ENCODE measurements at regions not wholly inside any gene's neighbourhood (a gene's known extent, or its start where the extent isn't known, plus 50 kb on each side); places are given as distances from the start of the nearest gene placed in this dataset.

DNA sequence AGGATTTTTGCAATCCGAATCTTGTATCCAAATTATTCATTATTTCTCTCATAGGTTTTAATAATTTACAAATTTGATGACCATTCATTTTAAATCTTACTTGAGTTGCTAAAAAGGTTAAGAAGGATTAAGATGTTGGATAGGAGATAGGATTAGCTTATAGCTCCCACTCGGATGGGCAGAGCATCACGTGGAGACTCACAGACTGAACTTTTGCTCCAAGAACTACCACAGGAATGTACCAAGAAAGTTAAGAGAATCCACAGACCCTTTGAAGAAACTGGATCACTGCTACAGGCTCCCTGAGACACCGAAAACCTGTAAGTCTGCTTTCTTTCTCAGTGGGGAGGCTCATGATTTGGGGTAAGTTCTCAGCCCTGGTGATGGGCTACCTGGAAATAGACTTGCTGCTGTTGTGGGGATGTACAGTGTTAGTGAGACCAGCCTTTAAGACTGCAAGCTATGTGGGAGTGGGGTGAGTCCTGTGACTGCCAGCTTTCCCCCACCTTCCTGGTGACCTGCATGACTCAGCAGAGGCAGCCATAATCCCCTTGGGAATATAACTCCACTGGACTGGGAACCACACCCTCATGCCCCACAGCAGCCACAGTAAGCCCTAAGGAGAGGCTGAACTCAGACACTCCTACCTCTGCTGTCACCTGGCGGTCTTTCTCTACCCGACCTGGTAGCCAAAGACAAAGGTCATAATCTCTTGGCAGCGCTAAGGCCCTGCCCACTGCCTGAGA lies 1458.0 kb downstream of the OLFM4 start (continued):
- no peak for TF ChIP-seq FOXK1 (CRISPR knock-in tag; IDR thresholded peaks at IDR 0.05)
- no peak for TF ChIP-seq MYBL2 (CRISPR knock-in tag; IDR thresholded peaks at IDR 0.05)
- TF ChIP-seq FOXP1 (CRISPR knock-in tag; IDR thresholded peaks at IDR 0.05; ENCODE audit: borderline replicate concordance), result no peak
- TF ChIP-seq SMAD3 (CRISPR knock-in tag; IDR thresholded peaks at IDR 0.05; ENCODE audit: borderline replicate concordance), result no peak
- no peak for TF ChIP-seq ZNF317 (CRISPR knock-in tag; IDR thresholded peaks at IDR 0.05; ENCODE audit: borderline replicate concordance, low read depth)
- TF ChIP-seq, protein P1, sequence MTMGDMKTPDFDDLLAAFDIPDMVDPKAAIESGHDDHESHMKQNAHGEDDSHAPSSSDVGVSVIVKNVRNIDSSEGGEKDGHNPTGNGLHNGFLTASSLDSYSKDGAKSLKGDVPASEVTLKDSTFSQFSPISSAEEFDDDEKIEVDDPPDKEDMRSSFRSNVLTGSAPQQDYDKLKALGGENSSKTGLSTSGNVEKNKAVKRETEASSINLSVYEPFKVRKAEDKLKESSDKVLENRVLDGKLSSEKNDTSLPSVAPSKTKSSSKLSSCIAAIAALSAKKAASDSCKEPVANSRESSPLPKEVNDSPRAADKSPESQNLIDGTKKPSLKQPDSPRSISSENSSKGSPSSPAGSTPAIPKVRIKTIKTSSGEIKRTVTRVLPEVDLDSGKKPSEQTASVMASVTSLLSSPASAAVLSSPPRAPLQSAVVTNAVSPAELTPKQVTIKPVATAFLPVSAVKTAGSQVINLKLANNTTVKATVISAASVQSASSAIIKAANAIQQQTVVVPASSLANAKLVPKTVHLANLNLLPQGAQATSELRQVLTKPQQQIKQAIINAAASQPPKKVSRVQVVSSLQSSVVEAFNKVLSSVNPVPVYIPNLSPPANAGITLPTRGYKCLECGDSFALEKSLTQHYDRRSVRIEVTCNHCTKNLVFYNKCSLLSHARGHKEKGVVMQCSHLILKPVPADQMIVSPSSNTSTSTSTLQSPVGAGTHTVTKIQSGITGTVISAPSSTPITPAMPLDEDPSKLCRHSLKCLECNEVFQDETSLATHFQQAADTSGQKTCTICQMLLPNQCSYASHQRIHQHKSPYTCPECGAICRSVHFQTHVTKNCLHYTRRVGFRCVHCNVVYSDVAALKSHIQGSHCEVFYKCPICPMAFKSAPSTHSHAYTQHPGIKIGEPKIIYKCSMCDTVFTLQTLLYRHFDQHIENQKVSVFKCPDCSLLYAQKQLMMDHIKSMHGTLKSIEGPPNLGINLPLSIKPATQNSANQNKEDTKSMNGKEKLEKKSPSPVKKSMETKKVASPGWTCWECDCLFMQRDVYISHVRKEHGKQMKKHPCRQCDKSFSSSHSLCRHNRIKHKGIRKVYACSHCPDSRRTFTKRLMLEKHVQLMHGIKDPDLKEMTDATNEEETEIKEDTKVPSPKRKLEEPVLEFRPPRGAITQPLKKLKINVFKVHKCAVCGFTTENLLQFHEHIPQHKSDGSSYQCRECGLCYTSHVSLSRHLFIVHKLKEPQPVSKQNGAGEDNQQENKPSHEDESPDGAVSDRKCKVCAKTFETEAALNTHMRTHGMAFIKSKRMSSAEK (CRISPR knock-in tag; IDR thresholded peaks at IDR 0.05; ENCODE audit: borderline replicate concordance), result no peak

GRCh38 chr13:54489359-54489758 lies 1460.7 kb downstream of the OLFM4 start:
- Mint-ChIP-seq H3K36me3 (0 out of 2 replicates have a peak, but pooled peaks cover 12% of the 10 kb centered on the region), H3K27ac (no peak overlapping the region; the same call in 1 of the 2 replicates), H3K27me3 (ENCODE audit: low read depth) (no peaks in the 10 kb centered on the region), H3K4me3 (no peak overlapping the region), H3K9me3 (peaks cover 27% of the 10 kb centered on the region), H3K4me1 (peaks cover 17% of the 10 kb centered on the region)
- ChIA-PET CTCF (no interaction called here), POLR2A (no interaction called here)
- DNase-seq (ENCODE audit: low spot score) (no peak), ATAC-seq (no peak)
- TF ChIP-seq EMX1 (CRISPR knock-in tag; IDR thresholded peaks at IDR 0.05) (no peak), RELA (CRISPR knock-in tag; IDR thresholded peaks at IDR 0.05; ENCODE audit: borderline replicate concordance) (no peak), RORB (CRISPR knock-in tag; IDR thresholded peaks at IDR 0.05) (no peak), SOX15 (CRISPR knock-in tag; IDR thresholded peaks at IDR 0.05) (no peak), ATF6 (CRISPR knock-in tag; IDR thresholded peaks at IDR 0.05) (no peak), ZNF423 (CRISPR knock-in tag; IDR thresholded peaks at IDR 0.05) (no peak), AFF4 (CRISPR knock-in tag; IDR thresholded peaks at IDR 0.05; ENCODE audit: borderline replicate concordance) (no peak), GRHL2 (CRISPR knock-in tag; IDR thresholded peaks at IDR 0.05; ENCODE audit: insufficient replicate concordance, severe bottlenecking) (no peak)
- TF ChIP-seq, protein P2, sequence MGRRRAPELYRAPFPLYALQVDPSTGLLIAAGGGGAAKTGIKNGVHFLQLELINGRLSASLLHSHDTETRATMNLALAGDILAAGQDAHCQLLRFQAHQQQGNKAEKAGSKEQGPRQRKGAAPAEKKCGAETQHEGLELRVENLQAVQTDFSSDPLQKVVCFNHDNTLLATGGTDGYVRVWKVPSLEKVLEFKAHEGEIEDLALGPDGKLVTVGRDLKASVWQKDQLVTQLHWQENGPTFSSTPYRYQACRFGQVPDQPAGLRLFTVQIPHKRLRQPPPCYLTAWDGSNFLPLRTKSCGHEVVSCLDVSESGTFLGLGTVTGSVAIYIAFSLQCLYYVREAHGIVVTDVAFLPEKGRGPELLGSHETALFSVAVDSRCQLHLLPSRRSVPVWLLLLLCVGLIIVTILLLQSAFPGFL (CRISPR knock-in tag; IDR thresholded peaks at IDR 0.05; ENCODE audit: borderline replicate concordance), result no peak
- TF ChIP-seq, protein P3, sequence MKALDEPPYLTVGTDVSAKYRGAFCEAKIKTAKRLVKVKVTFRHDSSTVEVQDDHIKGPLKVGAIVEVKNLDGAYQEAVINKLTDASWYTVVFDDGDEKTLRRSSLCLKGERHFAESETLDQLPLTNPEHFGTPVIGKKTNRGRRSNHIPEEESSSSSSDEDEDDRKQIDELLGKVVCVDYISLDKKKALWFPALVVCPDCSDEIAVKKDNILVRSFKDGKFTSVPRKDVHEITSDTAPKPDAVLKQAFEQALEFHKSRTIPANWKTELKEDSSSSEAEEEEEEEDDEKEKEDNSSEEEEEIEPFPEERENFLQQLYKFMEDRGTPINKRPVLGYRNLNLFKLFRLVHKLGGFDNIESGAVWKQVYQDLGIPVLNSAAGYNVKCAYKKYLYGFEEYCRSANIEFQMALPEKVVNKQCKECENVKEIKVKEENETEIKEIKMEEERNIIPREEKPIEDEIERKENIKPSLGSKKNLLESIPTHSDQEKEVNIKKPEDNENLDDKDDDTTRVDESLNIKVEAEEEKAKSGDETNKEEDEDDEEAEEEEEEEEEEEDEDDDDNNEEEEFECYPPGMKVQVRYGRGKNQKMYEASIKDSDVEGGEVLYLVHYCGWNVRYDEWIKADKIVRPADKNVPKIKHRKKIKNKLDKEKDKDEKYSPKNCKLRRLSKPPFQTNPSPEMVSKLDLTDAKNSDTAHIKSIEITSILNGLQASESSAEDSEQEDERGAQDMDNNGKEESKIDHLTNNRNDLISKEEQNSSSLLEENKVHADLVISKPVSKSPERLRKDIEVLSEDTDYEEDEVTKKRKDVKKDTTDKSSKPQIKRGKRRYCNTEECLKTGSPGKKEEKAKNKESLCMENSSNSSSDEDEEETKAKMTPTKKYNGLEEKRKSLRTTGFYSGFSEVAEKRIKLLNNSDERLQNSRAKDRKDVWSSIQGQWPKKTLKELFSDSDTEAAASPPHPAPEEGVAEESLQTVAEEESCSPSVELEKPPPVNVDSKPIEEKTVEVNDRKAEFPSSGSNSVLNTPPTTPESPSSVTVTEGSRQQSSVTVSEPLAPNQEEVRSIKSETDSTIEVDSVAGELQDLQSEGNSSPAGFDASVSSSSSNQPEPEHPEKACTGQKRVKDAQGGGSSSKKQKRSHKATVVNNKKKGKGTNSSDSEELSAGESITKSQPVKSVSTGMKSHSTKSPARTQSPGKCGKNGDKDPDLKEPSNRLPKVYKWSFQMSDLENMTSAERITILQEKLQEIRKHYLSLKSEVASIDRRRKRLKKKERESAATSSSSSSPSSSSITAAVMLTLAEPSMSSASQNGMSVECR (CRISPR knock-in tag; IDR thresholded peaks at IDR 0.05; ENCODE audit: borderline replicate concordance), result no peak
